H9 (cell line): ENCODE measurements at regions not wholly inside any gene's neighbourhood (a gene's known extent, or its start where the extent isn't known, plus 50 kb on each side); places are given as distances from the start of the nearest gene placed in this dataset.

ENCODE experiments used
- DNase-seq: peaks from one replicate; pipeline ENCODE4 v3.0.0-alpha.2; 2017
- H2AFZ ChIP-seq: one replicate; pipeline ENCODE4 v1.6.1; 2013; ENCODE audit warnings: mild to moderate bottlenecking, low read length, control low read depth, moderate library complexity
- H2AK5ac ChIP-seq: 2 replicates; pipeline ENCODE4 v1.6.1; 2013; ENCODE audit warnings: low read length, control low read depth, mixed read lengths; ENCODE audit not compliant: insufficient read length
- H2BK120ac ChIP-seq: one replicate; pipeline ENCODE4 v1.6.1; 2013; ENCODE audit warnings: low read depth, mild to moderate bottlenecking, low read length, control low read depth, inconsistent platforms; ENCODE audit not compliant: poor library complexity, severe bottlenecking
- H2BK12ac ChIP-seq: 2 replicates; pipeline ENCODE4 v1.6.1; 2013; ENCODE audit warnings: low read length, control low read depth, mixed read lengths, low read depth; ENCODE audit not compliant: insufficient read length
- H2BK15ac ChIP-seq: 2 replicates; pipeline ENCODE4 v1.6.1; 2013; ENCODE audit warnings: low read depth, low read length, control low read depth
- H2BK20ac ChIP-seq: one replicate; pipeline ENCODE4 v1.6.1; 2013; ENCODE audit warnings: low read depth, mild to moderate bottlenecking, low read length, control low read depth, inconsistent platforms; ENCODE audit not compliant: poor library complexity, severe bottlenecking
- H2BK5ac ChIP-seq: 2 replicates; pipeline ENCODE4 v1.6.1; 2013; ENCODE audit warnings: low read length, control low read depth, mixed read lengths; ENCODE audit not compliant: insufficient read length
- H3K14ac ChIP-seq: 2 replicates; pipeline ENCODE4 v1.6.1; 2013; ENCODE audit warnings: low read length, control low read depth; ENCODE audit not compliant: insufficient read depth
- H3K18ac ChIP-seq: 2 replicates; pipeline ENCODE4 v1.6.1; 2013; ENCODE audit warnings: low read depth, mild to moderate bottlenecking, mixed read lengths, low read length, control low read depth; ENCODE audit not compliant: insufficient read length
- H3K23ac ChIP-seq: 2 replicates; pipeline ENCODE4 v1.6.1; 2013; ENCODE audit warnings: low read length, control low read depth, mixed read lengths, low read depth; ENCODE audit not compliant: insufficient read length
- H3K23me2 ChIP-seq: 2 replicates; pipeline ENCODE4 v1.6.1; 2013; ENCODE audit warnings: low read depth, mild to moderate bottlenecking, mixed read lengths, low read length, control low read depth; ENCODE audit not compliant: insufficient read length, poor library complexity, severe bottlenecking
- H3K27ac ChIP-seq: 2 replicates; pipeline ENCODE4 v1.5.1; 2013; ENCODE audit warnings: low read length, control low read depth, mixed read lengths, low read depth; ENCODE audit not compliant: insufficient read length
- H3K27me3 ChIP-seq: 2 replicates; pipeline ENCODE4 v1.6.1; 2013; ENCODE audit warnings: low read length, control low read depth, inconsistent platforms; ENCODE audit not compliant: insufficient read depth
- H3K4ac ChIP-seq: 2 replicates; pipeline ENCODE4 v1.6.1; 2013; ENCODE audit warnings: low read depth, mild to moderate bottlenecking, control low read depth, inconsistent platforms, low read length, moderate library complexity
- H3K4me1 ChIP-seq: 2 replicates; pipeline ENCODE4 v1.6.1; 2013; ENCODE audit warnings: low read length, control low read depth, inconsistent platforms; ENCODE audit not compliant: insufficient read depth
- H3K4me2 ChIP-seq: 2 replicates; pipeline ENCODE4 v1.6.1; 2013; ENCODE audit warnings: low read length, control low read depth, mixed read lengths; ENCODE audit not compliant: insufficient read length, insufficient read depth
- H3K56ac ChIP-seq: 2 replicates; pipeline ENCODE4 v1.6.1; 2013; ENCODE audit warnings: low read depth, mild to moderate bottlenecking, mixed read lengths, low read length, control low read depth; ENCODE audit not compliant: insufficient read length
- H3K79me1 ChIP-seq: 2 replicates; pipeline ENCODE4 v1.6.1; 2013; ENCODE audit warnings: low read depth, mild to moderate bottlenecking, moderate library complexity, low read length, control low read depth, inconsistent platforms; ENCODE audit not compliant: insufficient read depth, poor library complexity, severe bottlenecking
- H3K79me2 ChIP-seq: 2 replicates; pipeline ENCODE4 v1.6.1; 2013; ENCODE audit warnings: low read length, control low read depth, inconsistent platforms; ENCODE audit not compliant: insufficient read depth
- H3K9ac ChIP-seq: 2 replicates; pipeline ENCODE4 v1.6.1; 2013; ENCODE audit warnings: low read length, control low read depth, mixed read lengths; ENCODE audit not compliant: insufficient read length; ENCODE audit errors: extremely low read depth
- H3K9me3 ChIP-seq: one replicate; pipeline ENCODE4 v1.6.1; 2013; ENCODE audit warnings: low read depth, low read length, inconsistent platforms; ENCODE audit not compliant: control insufficient read depth
- H3T11ph ChIP-seq: one replicate; pipeline ENCODE4 v1.6.1; 2013; ENCODE audit warnings: mild to moderate bottlenecking, low read length, control low read depth, inconsistent platforms
- H4K20me1 ChIP-seq: one replicate; pipeline ENCODE4 v1.6.1; 2013; ENCODE audit not compliant: control insufficient read depth, insufficient read length, insufficient read depth
- H4K5ac ChIP-seq: 2 replicates; pipeline ENCODE4 v1.6.1; 2013; ENCODE audit warnings: low read depth, mild to moderate bottlenecking, mixed read lengths, low read length, control low read depth; ENCODE audit not compliant: insufficient read length
- H4K8ac ChIP-seq: replicated peaks from 2 replicates; pipeline ENCODE4 v1.6.1; 2013; ENCODE audit warnings: low read length, control low read depth, mixed read lengths, low read depth; ENCODE audit not compliant: insufficient read length
- H4K91ac ChIP-seq: 2 replicates; pipeline ENCODE4 v1.6.1; 2013; ENCODE audit warnings: low read depth, mild to moderate bottlenecking, moderate library complexity, mixed read lengths, low read length, control low read depth; ENCODE audit not compliant: insufficient read length
- H3K27ac Mint-ChIP-seq, 3 experiments: 2 replicates in 2 of 3; 3 replicates in 1 of 3; pipeline ENCODE4 v1.8.0; 2020 to 2021; ENCODE audit warnings: mixed read lengths in 3 of 3, mild to moderate bottlenecking in 1 of 3, moderate library complexity in 1 of 3
- H3K27me3 Mint-ChIP-seq: 2 replicates; pipeline ENCODE4 v1.8.0; 2021; ENCODE audit warnings: low read depth, mild to moderate bottlenecking, moderate library complexity, mixed read lengths
- H3K36me3 Mint-ChIP-seq, 3 experiments: 2 replicates in 2 of 3; 3 replicates in 1 of 3; pipeline ENCODE4 v1.8.0; 2020 to 2021; ENCODE audit warnings: low read depth in 3 of 3, mixed read lengths in 3 of 3; ENCODE audit not compliant: insufficient read depth in 1 of 3
- H3K4me1 Mint-ChIP-seq, 2 experiments: 2 replicates each; pipeline ENCODE4 v1.8.0; 2020; ENCODE audit warnings: mixed read lengths in 2 of 2
- H3K4me3 Mint-ChIP-seq, 2 experiments: 2 replicates in 1 of 2; 3 replicates in 1 of 2; pipeline ENCODE4 v1.8.0; 2020 to 2021; ENCODE audit warnings: mild to moderate bottlenecking in 2 of 2, mixed read lengths in 2 of 2, moderate library complexity in 1 of 2
- H3K9me3 Mint-ChIP-seq, 2 experiments: 2 replicates in 1 of 2; 3 replicates in 1 of 2; pipeline ENCODE4 v1.8.0; 2020; ENCODE audit warnings: mild to moderate bottlenecking in 2 of 2, mixed read lengths in 2 of 2, moderate library complexity in 1 of 2
- CTCF ChIP-seq: fragments of 200-600 bp; sonication (generic); conservative IDR thresholded peaks from 3 replicates; pipeline ENCODE4 v1.8.0; 2021; ENCODE audit warnings: antibody characterized with exemption, mild to moderate bottlenecking

DNA sequence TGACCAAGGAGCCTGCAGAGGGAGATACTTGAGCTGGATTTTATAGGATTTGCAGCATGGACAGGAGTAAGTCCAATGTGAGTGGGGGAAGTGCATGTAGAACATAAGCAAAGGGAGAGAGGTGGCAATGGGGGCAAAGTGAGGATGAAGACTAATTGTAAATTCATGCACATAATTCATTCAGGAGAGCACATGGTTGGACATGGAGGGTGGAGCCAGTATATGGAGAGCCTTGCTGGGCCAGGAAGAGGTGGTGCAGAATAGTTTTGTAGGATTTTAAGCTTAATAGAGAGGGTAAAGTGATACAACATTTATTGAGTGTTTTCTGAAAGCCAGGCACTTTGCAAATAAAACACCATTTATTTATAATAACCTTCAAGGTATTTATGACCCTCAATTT is 274.3 kb upstream of the C11orf87 start:
- no peaks in the 10 kb centered on the region; a peak in 1 of 5 replicates for H3K9me3 Mint-ChIP-seq
- no peak overlapping the region for H3K4me3 Mint-ChIP-seq
- no peaks in the 10 kb centered on the region for H3K27me3 Mint-ChIP-seq

More for the DNA sequence above, 274.3 kb upstream of the C11orf87 start:
- no peak overlapping the region for H4K91ac ChIP-seq
- no peaks in the 10 kb centered on the region for H3K4me1 ChIP-seq
- no peak for DNase-seq
- no peak overlapping the region for H3K23ac ChIP-seq
- H4K5ac ChIP-seq = no peak overlapping the region
- no peak overlapping the region for H3K14ac ChIP-seq
- H3K79me1 ChIP-seq = no peaks in the 10 kb centered on the region
- no peak overlapping the region for H3K4me2 ChIP-seq
- no peak overlapping the region for H3K18ac ChIP-seq
- no peak overlapping the region for H3K56ac ChIP-seq
- no peaks in the 10 kb centered on the region for H4K20me1 ChIP-seq
- Mint-ChIP-seq H3K27ac (no peak overlapping the region), H3K4me1 (peaks cover 19 to 20% of the 10 kb centered on the region in 2 experiments), H3K36me3 (no peaks in the 10 kb centered on the region)
- no peaks in the 10 kb centered on the region for H3K79me2 ChIP-seq
- no peak overlapping the region for H3K9ac ChIP-seq
- H3K4ac ChIP-seq = no peak overlapping the region
- no peak overlapping the region for H2BK120ac ChIP-seq
- H3K27me3 ChIP-seq = no peaks in the 10 kb centered on the region
- H2AK5ac ChIP-seq = no peak overlapping the region
- TF ChIP-seq CTCF = no peak
- H2BK5ac ChIP-seq = no peak overlapping the region
- H4K8ac ChIP-seq = no peak overlapping the region
- no peak overlapping the region for H2AFZ ChIP-seq
- no peaks in the 10 kb centered on the region for H3K9me3 ChIP-seq
- no peak overlapping the region for H3T11ph ChIP-seq
- H3K27ac ChIP-seq = no peak overlapping the region
- H2BK12ac ChIP-seq = no peak overlapping the region
- no peaks in the 10 kb centered on the region for H3K23me2 ChIP-seq
- H2BK20ac ChIP-seq = no peak overlapping the region
- H2BK15ac ChIP-seq = no peak overlapping the region
